IMR-90 (cell line): ENCODE measurements at regions not wholly inside any gene's neighbourhood (a gene's known extent, or its start where the extent isn't known, plus 50 kb on each side); places are given as distances from the start of the nearest gene placed in this dataset.

Source experiments
- ATAC-seq: fragments of 200-7000 bp; cut with Tn5 transposase; 2 replicates; pipeline ENCODE4 v1.9.1; 2020; ENCODE audit warnings: low read depth, mild to moderate bottlenecking, moderate library complexity
- BruUV-seq: library from RNA; stranded (reverse); fragments of 400-500 nt; replicated peaks from 2 replicates; lab custom pipeline; 2021; lab: Mats Ljungman, UMichigan
- CTCF ChIA-PET: fragments of 300-600 bp; formaldehyde crosslinking; extraction: SDS; loops from one replicate; lab custom pipeline; 2021; ENCODE audit warnings: antibody characterized with exemption; lab: Yijun Ruan, JAX
- POLR2A ChIA-PET: fragments of 300-600 bp; sonication (Branson Sonifier 250); formaldehyde crosslinking; loops from one replicate; lab custom pipeline; 2022; ENCODE audit warnings: antibody characterized with exemption; ENCODE audit not compliant: unreplicated experiment; lab: Charles Lee
- DNase-seq: peaks from one replicate; pipeline ENCODE4 v3.0.0; 2013
- H2AFZ ChIP-seq: replicated peaks from 2 replicates; pipeline ENCODE3; 2013; ENCODE audit warnings: low read length, mild to moderate bottlenecking; ENCODE audit not compliant: poor library complexity
- H2AK5ac ChIP-seq: 2 replicates; pipeline ENCODE4 v1.6.1; 2013; ENCODE audit warnings: low read depth, low read length, inconsistent platforms
- H2AK9ac ChIP-seq: replicated peaks from 2 replicates; pipeline ENCODE3; 2013; ENCODE audit warnings: mild to moderate bottlenecking, low read depth, low read length, moderate library complexity; ENCODE audit not compliant: poor library complexity
- H2BK120ac ChIP-seq: 2 replicates; pipeline ENCODE4 v1.6.1; 2013; ENCODE audit warnings: low read depth, low read length, inconsistent platforms
- H2BK15ac ChIP-seq: 3 replicates; pipeline ENCODE4 v1.6.1; 2013; ENCODE audit warnings: low read depth, low read length, inconsistent platforms
- H2BK20ac ChIP-seq: 2 replicates; pipeline ENCODE4 v1.6.1; 2013; ENCODE audit warnings: low read depth, mild to moderate bottlenecking, inconsistent platforms, low read length, moderate library complexity
- H2BK5ac ChIP-seq: 2 replicates; pipeline ENCODE4 v1.6.1; 2013; ENCODE audit warnings: mild to moderate bottlenecking, low read depth, low read length, inconsistent platforms; ENCODE audit not compliant: poor library complexity, severe bottlenecking
- H3K14ac ChIP-seq: replicated peaks from 2 replicates; pipeline ENCODE4 v1.6.1; 2013; ENCODE audit warnings: low read depth, low read length, inconsistent platforms
- H3K18ac ChIP-seq: 2 replicates; pipeline ENCODE4 v1.6.1; 2013; ENCODE audit warnings: low read depth, low read length, control low read depth
- H3K23ac ChIP-seq: 2 replicates; pipeline ENCODE4 v1.6.1; 2013; ENCODE audit warnings: low read depth, low read length, inconsistent platforms
- H3K27ac ChIP-seq: 2 replicates; pipeline ENCODE4 v1.5.1; 2013; ENCODE audit warnings: mild to moderate bottlenecking, control low read depth, low read length; ENCODE audit not compliant: insufficient read depth
- H3K27me3 ChIP-seq: 2 replicates; pipeline ENCODE4 v1.6.1; 2013; ENCODE audit warnings: low read length; ENCODE audit not compliant: control insufficient read depth, insufficient read depth
- H3K36me3 ChIP-seq: 2 replicates; pipeline ENCODE4 v1.6.1; 2013; ENCODE audit warnings: low read length, mixed read lengths; ENCODE audit not compliant: control insufficient read depth, insufficient read depth
- H3K4ac ChIP-seq: 2 replicates; pipeline ENCODE4 v1.6.1; 2013; ENCODE audit warnings: low read depth, low read length, inconsistent platforms
- H3K4me1 ChIP-seq: 2 replicates; pipeline ENCODE4 v1.6.1; 2013; ENCODE audit warnings: low read length, mixed read lengths; ENCODE audit not compliant: control insufficient read depth, insufficient read depth
- H3K4me2 ChIP-seq: 2 replicates; pipeline ENCODE4 v1.6.1; 2013; ENCODE audit warnings: low read depth, mild to moderate bottlenecking, control low read depth, low read length, moderate library complexity
- H3K4me3 ChIP-seq: 2 replicates; pipeline ENCODE4 v1.5.1; 2013; ENCODE audit warnings: low read depth, mild to moderate bottlenecking, control low read depth, low read length, moderate library complexity; ENCODE audit not compliant: insufficient read depth
- H3K56ac ChIP-seq: 2 replicates; pipeline ENCODE4 v1.6.1; 2013; ENCODE audit warnings: low read length, inconsistent platforms; ENCODE audit not compliant: insufficient read depth; ENCODE audit errors: extremely low read depth
- H3K79me1 ChIP-seq, 2 experiments: 2 replicates each; pipeline ENCODE4 v1.6.1; 2013; ENCODE audit warnings: low read length in 2 of 2, inconsistent platforms in 1 of 2, low read depth in 1 of 2
- H3K9ac ChIP-seq: 2 replicates; pipeline ENCODE4 v1.6.1; 2013; ENCODE audit warnings: low read depth, low read length, control low read depth
- H3K9me1 ChIP-seq: 2 replicates; pipeline ENCODE4 v1.6.1; 2013; ENCODE audit warnings: low read length, inconsistent platforms; ENCODE audit not compliant: insufficient read depth
- H3K9me3 ChIP-seq: 2 replicates; pipeline ENCODE4 v1.6.1; 2013; ENCODE audit warnings: low read length; ENCODE audit not compliant: control insufficient read depth, insufficient read depth
- H4K20me1 ChIP-seq: 2 replicates; pipeline ENCODE4 v1.6.1; 2013; ENCODE audit warnings: low read length, inconsistent platforms; ENCODE audit not compliant: insufficient read depth
- H4K5ac ChIP-seq: 2 replicates; pipeline ENCODE4 v1.6.1; 2013; ENCODE audit warnings: mild to moderate bottlenecking, low read depth, low read length, control low read depth
- H4K8ac ChIP-seq, 2 experiments: 2 replicates each; pipeline ENCODE4 v1.6.1; 2013; ENCODE audit warnings: low read depth in 2 of 2, low read length in 2 of 2, control low read depth in 1 of 2, inconsistent platforms in 1 of 2
- H4K91ac ChIP-seq: 2 replicates; pipeline ENCODE4 v1.6.1; 2013; ENCODE audit warnings: low read depth, low read length, inconsistent platforms; ENCODE audit not compliant: insufficient read depth
- BHLHE40 ChIP-seq: fragments of 150-350 bp; IDR thresholded peaks from 2 replicates; pipeline ENCODE4 v1.6.1; 2016; ENCODE audit warnings: mild to moderate bottlenecking, low read depth, low read length
- CEBPB ChIP-seq: IDR thresholded peaks from 2 replicates; pipeline ENCODE4 v1.6.1; 2012; ENCODE audit warnings: low read depth, low read length, improper control_type of control experiment
- CHD1 ChIP-seq: IDR thresholded peaks from 2 replicates; pipeline ENCODE4 v1.6.1; 2012; ENCODE audit warnings: low read depth, low read length, improper control_type of control experiment
- CTCF ChIP-seq: conservative IDR thresholded peaks from 2 replicates; pipeline ENCODE4 v1.5.1; 2012; ENCODE audit warnings: mild to moderate bottlenecking, low read depth, low read length, improper control_type of control experiment
- ELK1 ChIP-seq: fragments of 150-350 bp; IDR thresholded peaks from 2 replicates; pipeline ENCODE4 v1.6.1; 2016; ENCODE audit warnings: low read depth, mild to moderate bottlenecking, low read length, moderate library complexity, borderline replicate concordance
- FOS ChIP-seq: fragments of 150-350 bp; IDR thresholded peaks from 2 replicates; pipeline ENCODE4 v1.6.1; 2016; ENCODE audit warnings: low read depth, low read length
- MAFK ChIP-seq: IDR thresholded peaks from 2 replicates; pipeline ENCODE4 v1.6.1; 2012; ENCODE audit warnings: low read depth, low read length, improper control_type of control experiment
- MAZ ChIP-seq: IDR thresholded peaks from 2 replicates; pipeline ENCODE4 v1.6.1; 2012; ENCODE audit warnings: low read depth, mild to moderate bottlenecking, low read length, improper control_type of control experiment, moderate library complexity, borderline replicate concordance
- MXI1 ChIP-seq: IDR thresholded peaks from 2 replicates; pipeline ENCODE4 v1.6.1; 2012; ENCODE audit warnings: low read depth, mild to moderate bottlenecking, low read length, moderate library complexity, borderline replicate concordance
- NFE2L2 ChIP-seq: fragments of 150-350 bp; IDR thresholded peaks from 2 replicates; pipeline ENCODE4 v1.6.1; 2016; ENCODE audit warnings: low read depth, mild to moderate bottlenecking, low read length
- POLR2A ChIP-seq: IDR thresholded peaks from 2 replicates; pipeline ENCODE4 v1.6.1; 2012; ENCODE audit warnings: mild to moderate bottlenecking, low read depth, low read length
- RAD21 ChIP-seq: IDR thresholded peaks from 2 replicates; pipeline ENCODE4 v1.6.1; 2012; ENCODE audit warnings: low read length, improper control_type of control experiment
- RCOR1 ChIP-seq: IDR thresholded peaks from 2 replicates; pipeline ENCODE4 v1.6.1; 2012; ENCODE audit warnings: mild to moderate bottlenecking, low read length, improper control_type of control experiment; ENCODE audit not compliant: insufficient replicate concordance
- RFX5 ChIP-seq: IDR thresholded peaks from 2 replicates; pipeline ENCODE4 v1.8.0; 2012; ENCODE audit warnings: low read depth, mild to moderate bottlenecking, low read length, moderate library complexity
- USF2 ChIP-seq: fragments of 150-350 bp; IDR thresholded peaks from 2 replicates; pipeline ENCODE4 v1.6.1; 2017; ENCODE audit warnings: mild to moderate bottlenecking, antibody characterized with exemption, low read length, low read depth
- WGBS, 2 experiments: methylation state at CpG; one replicate each; pipeline versions ENCODE4 v1.1.5 to v1.1.7; 2013; ENCODE audit warnings: missing lambda C conversion rate in 2 of 2; ENCODE audit not compliant: insufficient read length in 1 of 2; ENCODE audit errors: extremely low coverage in 2 of 2; 5-methylcytosine and 5-hydroxymethylcytosine counted together
- dilution Hi-C: fragments of 300-500 bp; cut with HindIII; formaldehyde crosslinking; loops from one replicate; pipeline ENCODE4 v1.14.3; 2018; ENCODE audit warnings: low sequenced_read_pairs; ENCODE audit not compliant: unreplicated experiment
- in situ Hi-C: fragments of 300-500 bp; cut with MboI; formaldehyde crosslinking; loops from 3 replicates; pipeline ENCODE4 v1.14.3; 2019; ENCODE audit warnings: low sequenced_read_pairs, inconsistent platforms, mixed read lengths
- intact Hi-C: fragments of 100-400 bp; cut with micrococcal nuclease; formaldehyde crosslinking; loops from 2 replicates; pipeline ENCODE4 v1.10.0; 2022

GRCh38 chr2:8458503-8459459, 223.1 kb upstream of the ID2 start:
- Histone ChIP-seq H3K14ac (no peak overlapping the region), H2AK9ac (no peak overlapping the region), H3K9me3 (no peaks in the 10 kb centered on the region), H4K91ac (no peak overlapping the region), H3K4me2 (no peak overlapping the region), H3K4ac (no peak overlapping the region), H3K18ac (no peak overlapping the region), H3K4me1 (no peaks in the 10 kb centered on the region), H3K36me3 (no peaks in the 10 kb centered on the region), H3K9ac (no peak overlapping the region), H4K8ac (no peak overlapping the region), H4K5ac (no peak overlapping the region), H3K27me3 (peaks cover 18% of the 10 kb centered on the region), H3K4me3 (no peak overlapping the region), H2BK20ac (no peak overlapping the region), H3K56ac (no peak overlapping the region), H2BK120ac (no peak overlapping the region), H2BK5ac (no peak overlapping the region), H3K9me1 (no peaks in the 10 kb centered on the region), H3K79me1 (no peaks in the 10 kb centered on the region), H3K23ac (no peak overlapping the region), H2AFZ (no peak overlapping the region), H2BK15ac (no peak overlapping the region), H4K20me1 (no peaks in the 10 kb centered on the region), H2AK5ac (no peak overlapping the region), H3K27ac (no peak overlapping the region)
- in situ Hi-C loops: no loop called here
- intact Hi-C loops: no loop called here
- DNase-seq: no peak
- POLR2A ChIA-PET: no interaction called here
- dilution Hi-C loops: no loop called here
- CTCF ChIA-PET: no interaction called here
- no TSS peak for BruUV-seq
- ATAC-seq: no peak
- 100% methylated on average over 1 of the region's 10 CpGs; no CpG with 5 or more reads in 1 of the 2 experiments for WGBS, 2 experiments
- no peak for TF ChIP-seq MAZ
- no peak for TF ChIP-seq RFX5
- no peak for TF ChIP-seq CEBPB
- TF ChIP-seq RAD21: no peak
- no peak for TF ChIP-seq NFE2L2
- no peak for TF ChIP-seq ELK1
- no peak for TF ChIP-seq CTCF
- TF ChIP-seq CHD1: no peak
- TF ChIP-seq USF2: no peak
- TF ChIP-seq MAFK: no peak
- TF ChIP-seq RCOR1: no peak
- no peak for TF ChIP-seq POLR2A
- no peak for TF ChIP-seq MXI1
- TF ChIP-seq BHLHE40: no peak
- no peak for TF ChIP-seq FOS
